CD14-positive monocyte (primary cell): ENCODE measurements at regions not wholly inside any gene's neighbourhood (a gene's known extent, or its start where the extent isn't known, plus 50 kb on each side); places are given as distances from the start of the nearest gene placed in this dataset.

ENCODE experiments used
- DNase-seq, 3 donors: peaks; one replicate each; pipeline ENCODE4 v3.0.0-alpha.2; 2011 to 2022
- H2AFZ ChIP-seq: 2 replicates; pipeline ENCODE4 v1.6.0; 2012; ENCODE audit warnings: mild to moderate bottlenecking, low read depth, low read length, inconsistent platforms; ENCODE audit not compliant: insufficient read depth, poor library complexity, severe bottlenecking
- H3K27ac ChIP-seq, 2 donors: 1 replicate in 1 of 2; 2 replicates in 1 of 2; pipeline ENCODE4 v1.5.1; 2012 to 2013; ENCODE audit warnings: low read length in 2 of 2, control low read depth in 1 of 2, inconsistent platforms in 1 of 2, low read depth in 1 of 2, mild to moderate bottlenecking in 1 of 2
- H3K27me3 ChIP-seq, 2 donors: one replicate each; pipeline versions ENCODE4 v1.6.0 to v1.6.1; 2011 to 2013; ENCODE audit warnings: low read length in 2 of 2; ENCODE audit not compliant: control insufficient read depth in 2 of 2, insufficient read depth in 2 of 2
- H3K36me3 ChIP-seq, 2 donors: replicated peaks in 1 of 2; 1 replicate in 1 of 2; 2 replicates in 1 of 2; pipeline versions ENCODE4 v1.5.1 to v1.6.1; 2012 to 2013; ENCODE audit warnings: low read length in 2 of 2, control low read depth in 1 of 2, inconsistent platforms in 1 of 2, mild to moderate bottlenecking in 1 of 2; ENCODE audit not compliant: insufficient read depth in 2 of 2, control insufficient read depth in 1 of 2
- H3K4me1 ChIP-seq, 2 donors: 1 replicate in 1 of 2; 2 replicates in 1 of 2; pipeline versions ENCODE4 v1.5.1 to v1.6.1; 2012 to 2013; ENCODE audit warnings: low read length in 2 of 2, control low read depth in 1 of 2, inconsistent platforms in 1 of 2, mild to moderate bottlenecking in 1 of 2, moderate library complexity in 1 of 2; ENCODE audit not compliant: insufficient read depth in 2 of 2, control insufficient read depth in 1 of 2
- H3K4me2 ChIP-seq: replicated peaks from 2 replicates; pipeline ENCODE3; 2012; ENCODE audit warnings: low read length, moderate library complexity, mild to moderate bottlenecking; ENCODE audit not compliant: poor library complexity, severe bottlenecking; ENCODE audit errors: extremely low read depth
- H3K4me3 ChIP-seq, 3 experiments: fragments of 200-600 bp in 1 of 3; sonication (generic) in 1 of 3; replicated peaks in 1 of 3; 1 replicate in 2 of 3; 2 replicates in 1 of 3; pipeline ENCODE4 v1.5.1; 2011 to 2013; ENCODE audit warnings: low read length in 3 of 3, mild to moderate bottlenecking in 3 of 3, control low read depth in 2 of 3, low read depth in 2 of 3, inconsistent platforms in 1 of 3, moderate library complexity in 1 of 3
- H3K79me2 ChIP-seq: 2 replicates; pipeline ENCODE4 v1.6.0; 2012; ENCODE audit warnings: mild to moderate bottlenecking, control low read depth, inconsistent platforms, low read length, moderate library complexity; ENCODE audit not compliant: insufficient read depth
- H3K9ac ChIP-seq: 2 replicates; pipeline ENCODE4 v1.6.0; 2017; ENCODE audit warnings: low read length, mild to moderate bottlenecking; ENCODE audit not compliant: insufficient read depth, poor library complexity, severe bottlenecking
- H3K9me3 ChIP-seq, 2 donors: replicated peaks in 1 of 2; 1 replicate in 1 of 2; 2 replicates in 1 of 2; pipeline versions ENCODE4 v1.5.1 to v1.6.1; 2012 to 2013; ENCODE audit warnings: low read length in 2 of 2, control low read depth in 1 of 2; ENCODE audit not compliant: control insufficient read depth in 1 of 2, insufficient read depth in 1 of 2
- H4K20me1 ChIP-seq: 2 replicates; pipeline ENCODE4 v1.6.0; 2012; ENCODE audit warnings: mild to moderate bottlenecking, low read length, control low read depth, moderate library complexity; ENCODE audit not compliant: insufficient read depth
- H3K27ac Mint-ChIP-seq, 7 donors: one replicate each; pipeline ENCODE4 v1.8.0; 2020; ENCODE audit warnings: mild to moderate bottlenecking in 7 of 7, mixed read lengths in 7 of 7, moderate library complexity in 6 of 7, inconsistent platforms in 2 of 7
- H3K27me3 Mint-ChIP-seq, 3 donors: one replicate each; pipeline ENCODE4 v1.8.0; 2021 to 2022; ENCODE audit warnings: low read depth in 3 of 3, mild to moderate bottlenecking in 3 of 3, mixed read lengths in 3 of 3, moderate library complexity in 3 of 3, inconsistent platforms in 1 of 3
- H3K36me3 Mint-ChIP-seq, 2 donors: one replicate each; pipeline ENCODE4 v1.8.0; 2020; ENCODE audit warnings: mixed read lengths in 2 of 2, inconsistent platforms in 1 of 2, mild to moderate bottlenecking in 1 of 2
- H3K4me1 Mint-ChIP-seq: one replicate; pipeline ENCODE4 v1.8.0; 2020; ENCODE audit warnings: mild to moderate bottlenecking, mixed read lengths
- H3K4me3 Mint-ChIP-seq, 2 donors: one replicate each; pipeline ENCODE4 v1.8.0; 2020; ENCODE audit warnings: mild to moderate bottlenecking in 2 of 2, mixed read lengths in 2 of 2, moderate library complexity in 1 of 2
- H3K9me3 Mint-ChIP-seq, 7 donors: one replicate each; pipeline ENCODE4 v1.8.0; 2020 to 2022; ENCODE audit warnings: mixed read lengths in 7 of 7, mild to moderate bottlenecking in 6 of 7, moderate library complexity in 6 of 7, inconsistent platforms in 2 of 7
- CTCF ChIP-seq: fragments of 200-600 bp; IDR thresholded peaks from one replicate; pipeline ENCODE4 v1.8.0; 2022; ENCODE audit warnings: antibody characterized with exemption, mild to moderate bottlenecking
- WGBS: methylation state at CpG from one replicate; pipeline ENCODE4 v1.1.5; 2013; ENCODE audit warnings: missing lambda C conversion rate; ENCODE audit not compliant: insufficient coverage; 5-methylcytosine and 5-hydroxymethylcytosine counted together
- intact Hi-C, 2 donors: fragments of 100-400 bp; cut with micrococcal nuclease; formaldehyde crosslinking; loops; one replicate each; pipeline versions ENCODE4 v1.15.0 to v1.15.1; 2023

DNA sequence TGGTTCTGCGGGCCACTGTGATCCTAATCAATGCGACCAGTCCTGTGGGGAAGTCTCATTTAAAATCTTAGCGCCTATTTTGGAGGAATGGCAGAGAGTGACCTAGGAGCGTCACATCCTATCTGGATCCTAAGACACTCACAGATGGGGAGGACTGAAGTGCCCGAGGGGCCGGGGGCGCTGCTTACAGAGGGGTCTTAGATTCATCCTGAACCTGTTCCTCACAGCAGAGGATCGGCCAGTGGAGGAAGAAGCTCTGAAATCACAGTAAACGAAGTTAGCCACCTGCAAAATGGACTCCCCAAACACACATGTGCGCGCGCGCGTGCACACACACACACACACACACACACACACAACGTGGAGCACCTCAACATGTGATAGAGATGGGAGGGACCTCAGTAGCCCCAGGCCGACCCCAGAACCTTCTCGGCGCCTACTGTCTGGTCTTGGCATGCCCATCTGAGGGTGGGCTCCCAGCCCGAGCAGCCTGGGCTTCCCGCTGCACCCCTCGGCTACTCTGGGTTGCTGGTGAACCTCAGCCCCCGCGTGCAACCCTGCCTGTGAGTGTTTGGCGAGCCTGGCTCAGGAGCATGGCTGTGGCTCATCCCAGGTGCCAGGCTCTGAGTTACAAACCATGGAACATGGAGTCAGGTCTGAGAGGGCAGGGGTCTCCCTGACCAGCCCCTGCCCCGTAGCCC lies 613.3 kb downstream of the TBC1D22A start:
- peaks cover 2 to 4% (median 2%) of the 10 kb centered on the region in 3 donors for H3K27me3 Mint-ChIP-seq
- Histone ChIP-seq H3K27ac (no peak overlapping the region), H4K20me1 (no peaks in the 10 kb centered on the region), H3K36me3 (no peaks in the 10 kb centered on the region), H3K79me2 (no peaks in the 10 kb centered on the region), H3K27me3 (no peaks in the 10 kb centered on the region), H3K4me3 (no peak overlapping the region), H2AFZ (no peak overlapping the region), H3K9ac (no peak overlapping the region), H3K4me2 (no peak overlapping the region), H3K4me1 (no peaks in the 10 kb centered on the region), H3K9me3 (peaks cover 7 to 12% of the 10 kb centered on the region in 2 donors)
- peaks cover 2 to 15% (median 13%) of the 10 kb centered on the region in 7 donors for H3K9me3 Mint-ChIP-seq
- H3K4me3 Mint-ChIP-seq: no peak overlapping the region
- peak overlapping the region in 1 of 7 donors; percentile 1 for H3K27ac Mint-ChIP-seq
- no peak for DNase-seq
- TF ChIP-seq CTCF: no peak
- WGBS: 89% methylated on average over 21 of the region's 25 CpGs
- no peaks in the 10 kb centered on the region for H3K36me3 Mint-ChIP-seq
- intact Hi-C loops: no loop called here
- no peaks in the 10 kb centered on the region for H3K4me1 Mint-ChIP-seq

- peaks cover 2 to 15% (median 13%) of the 10 kb centered on the region in 7 donors for H3K9me3 Mint-ChIP-seq
- Histone ChIP-seq H3K9me3 (peaks cover 7 to 12% of the 10 kb centered on the region in 2 donors), H3K27ac (no peak overlapping the region), H3K27me3 (no peaks in the 10 kb centered on the region), H3K4me3 (no peak overlapping the region), H3K36me3 (no peaks in the 10 kb centered on the region), H4K20me1 (no peaks in the 10 kb centered on the region), H3K79me2 (no peaks in the 10 kb centered on the region), H3K9ac (no peak overlapping the region), H3K4me2 (no peak overlapping the region), H2AFZ (no peak overlapping the region), H3K4me1 (no peaks in the 10 kb centered on the region)
- H3K27me3 Mint-ChIP-seq: peaks cover 2 to 4% (median 4%) of the 10 kb centered on the region in 3 donors
- no peaks in the 10 kb centered on the region for H3K36me3 Mint-ChIP-seq
- no peak for TF ChIP-seq CTCF
- no peak overlapping the region for H3K4me3 Mint-ChIP-seq
- WGBS: 92% methylated on average over 12 of the region's 18 CpGs
- no peaks in the 10 kb centered on the region for H3K4me1 Mint-ChIP-seq
- DNase-seq: no peak
- H3K27ac Mint-ChIP-seq: no peak overlapping the region
- intact Hi-C loops: no loop called here
These were observed 612.6 kb downstream of the TBC1D22A start for GRCh38 chr22:47374901-47375575.
